ENCODE measurements at regions not wholly inside any gene's neighbourhood (a gene's known extent, or its start where the extent isn't known, plus 50 kb on each side); places are given as distances from the start of the nearest gene placed in this dataset.

DNA sequence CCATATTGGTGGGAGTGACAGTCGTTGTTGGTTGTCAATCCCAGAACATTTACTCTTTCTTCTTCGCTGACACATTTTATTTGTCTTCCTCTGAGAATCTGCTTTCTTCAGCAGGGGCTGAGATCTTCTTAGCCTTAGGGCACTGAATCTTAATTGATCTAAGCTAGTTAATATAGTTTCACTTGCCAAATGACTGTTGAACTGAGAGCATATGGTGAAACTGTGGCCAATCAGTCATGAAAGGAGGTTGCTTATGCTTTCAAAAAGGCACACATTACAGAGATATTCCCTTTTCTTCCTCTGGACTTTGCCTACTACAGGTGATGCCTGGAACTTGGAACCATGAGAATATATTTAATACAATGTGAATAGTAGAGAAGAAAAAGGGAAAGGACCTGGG lies 60.0 kb upstream of the KIAA0040 start:
- TF ChIP-seq, protein P1, sequence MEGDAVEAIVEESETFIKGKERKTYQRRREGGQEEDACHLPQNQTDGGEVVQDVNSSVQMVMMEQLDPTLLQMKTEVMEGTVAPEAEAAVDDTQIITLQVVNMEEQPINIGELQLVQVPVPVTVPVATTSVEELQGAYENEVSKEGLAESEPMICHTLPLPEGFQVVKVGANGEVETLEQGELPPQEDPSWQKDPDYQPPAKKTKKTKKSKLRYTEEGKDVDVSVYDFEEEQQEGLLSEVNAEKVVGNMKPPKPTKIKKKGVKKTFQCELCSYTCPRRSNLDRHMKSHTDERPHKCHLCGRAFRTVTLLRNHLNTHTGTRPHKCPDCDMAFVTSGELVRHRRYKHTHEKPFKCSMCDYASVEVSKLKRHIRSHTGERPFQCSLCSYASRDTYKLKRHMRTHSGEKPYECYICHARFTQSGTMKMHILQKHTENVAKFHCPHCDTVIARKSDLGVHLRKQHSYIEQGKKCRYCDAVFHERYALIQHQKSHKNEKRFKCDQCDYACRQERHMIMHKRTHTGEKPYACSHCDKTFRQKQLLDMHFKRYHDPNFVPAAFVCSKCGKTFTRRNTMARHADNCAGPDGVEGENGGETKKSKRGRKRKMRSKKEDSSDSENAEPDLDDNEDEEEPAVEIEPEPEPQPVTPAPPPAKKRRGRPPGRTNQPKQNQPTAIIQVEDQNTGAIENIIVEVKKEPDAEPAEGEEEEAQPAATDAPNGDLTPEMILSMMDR (conservative IDR thresholded peaks at IDR 0.05; ENCODE audit: low read depth, low read length) = no peak
- TF ChIP-seq EZH2phosphoT487 (IDR thresholded peaks at IDR 0.05; ENCODE audit: borderline replicate concordance, low read length) = no peak
